ENCODE measurements at regions not wholly inside any gene's neighbourhood (a gene's known extent, or its start where the extent isn't known, plus 50 kb on each side); places are given as distances from the start of the nearest gene placed in this dataset.

- Histone ChIP-seq H3K4me3 (ENCODE audit: low read depth, low read length) (no peak overlapping the region), H3K27me3 (replicated peaks) (no peaks in the 10 kb centered on the region), H3K27ac (no peak overlapping the region), H3K36me3 (replicated peaks) (no peaks in the 10 kb centered on the region)
- DNase-seq, result no peak
- in situ Hi-C loops (cut with HindIII; ENCODE audit: low pct_ligation_motif_present, low sequenced_read_pairs), result no loop called here
- TF ChIP-seq CTCF (IDR thresholded peaks at IDR 0.05; ENCODE audit: low read depth, low read length, missing control alignments), result no peak
Measured at GRCh38 chr10:54958844-54959243, 157.8 kb upstream of the PCDH15 start.

GRCh38 chr10:54947605-54948004 is 146.6 kb upstream of the PCDH15 start:
- Histone ChIP-seq H3K4me3 (ENCODE audit: low read depth, low read length) (no peak overlapping the region), H3K36me3 (replicated peaks) (no peaks in the 10 kb centered on the region), H3K27me3 (replicated peaks) (no peaks in the 10 kb centered on the region), H3K27ac (no peak overlapping the region)
- in situ Hi-C loops (cut with HindIII; ENCODE audit: low pct_ligation_motif_present, low sequenced_read_pairs), result no loop called here
- TF ChIP-seq CTCF (IDR thresholded peaks at IDR 0.05; ENCODE audit: low read depth, low read length, missing control alignments), result no peak
- no peak for DNase-seq

- H3K27ac ChIP-seq, result no peak overlapping the region
- H3K36me3 ChIP-seq (replicated peaks), result no peaks in the 10 kb centered on the region
- H3K27me3 ChIP-seq (replicated peaks), result no peaks in the 10 kb centered on the region
- in situ Hi-C loops (cut with HindIII; ENCODE audit: low pct_ligation_motif_present, low sequenced_read_pairs), result no loop called here
- no peak for DNase-seq
- no peak for TF ChIP-seq CTCF (IDR thresholded peaks at IDR 0.05; ENCODE audit: low read depth, low read length, missing control alignments)
- H3K4me3 ChIP-seq (ENCODE audit: low read depth, low read length), result no peak overlapping the region
Measured at GRCh38 chr10:54940418-54940817, 139.4 kb upstream of the PCDH15 start.

- TF ChIP-seq CTCF (IDR thresholded peaks at IDR 0.05; ENCODE audit: low read depth, low read length, missing control alignments), result no peak
- in situ Hi-C loops (cut with HindIII; ENCODE audit: low pct_ligation_motif_present, low sequenced_read_pairs), result no loop called here
- Histone ChIP-seq H3K36me3 (replicated peaks) (no peaks in the 10 kb centered on the region), H3K27me3 (replicated peaks) (no peaks in the 10 kb centered on the region), H3K4me3 (ENCODE audit: low read depth, low read length) (no peak overlapping the region), H3K27ac (no peak overlapping the region)
- no peak for DNase-seq
Measured at GRCh38 chr10:54914049-54914448, 113.0 kb upstream of the PCDH15 start.

GRCh38 chr10:54909165-54909564 is 108.1 kb upstream of the PCDH15 start:
- DNase-seq, result no peak
- TF ChIP-seq CTCF (IDR thresholded peaks at IDR 0.05; ENCODE audit: low read depth, low read length, missing control alignments), result no peak
- Histone ChIP-seq H3K27me3 (replicated peaks) (no peaks in the 10 kb centered on the region), H3K4me3 (ENCODE audit: low read depth, low read length) (no peak overlapping the region), H3K36me3 (replicated peaks) (no peaks in the 10 kb centered on the region), H3K27ac (no peak overlapping the region)
- in situ Hi-C loops (cut with HindIII; ENCODE audit: low pct_ligation_motif_present, low sequenced_read_pairs), result no loop called here

GRCh38 chr10:54908019-54908418 is 107.0 kb upstream of the PCDH15 start:
- Histone ChIP-seq H3K27me3 (replicated peaks) (no peaks in the 10 kb centered on the region), H3K36me3 (replicated peaks) (no peaks in the 10 kb centered on the region), H3K27ac (no peak overlapping the region), H3K4me3 (ENCODE audit: low read depth, low read length) (no peak overlapping the region)
- in situ Hi-C loops (cut with HindIII; ENCODE audit: low pct_ligation_motif_present, low sequenced_read_pairs), result no loop called here
- no peak for TF ChIP-seq CTCF (IDR thresholded peaks at IDR 0.05; ENCODE audit: low read depth, low read length, missing control alignments)
- no peak for DNase-seq

Data from brain microvascular endothelial cell (primary cell).